RWPE2 (cell line): ENCODE measurements at regions not wholly inside any gene's neighbourhood (a gene's known extent, or its start where the extent isn't known, plus 50 kb on each side); places are given as distances from the start of the nearest gene placed in this dataset.

ENCODE experiments used
- ATAC-seq: fragments of 200-7000 bp; cut with Tn5 transposase; 3 replicates; pipeline ENCODE4 v1.9.1; 2021; ENCODE audit warnings: low read depth
- DNase-seq: peaks from one replicate; pipeline ENCODE4 v3.0.0-alpha.2; 2020; ENCODE audit warnings: low spot score
- H3K27ac ChIP-seq: fragments of 450-650 bp; 2 replicates; pipeline ENCODE4 v1.5.1; 2017; ENCODE audit warnings: mild to moderate bottlenecking; ENCODE audit not compliant: poor library complexity, severe bottlenecking
- H3K27me3 ChIP-seq: fragments of 250-450 bp; sonication (Bioruptor Pico); 2 replicates; pipeline ENCODE4 v1.5.1; 2021; ENCODE audit warnings: mild to moderate bottlenecking, moderate library complexity; ENCODE audit not compliant: insufficient read depth, poor library complexity, severe bottlenecking
- H3K36me3 ChIP-seq: fragments of 250-450 bp; sonication (Bioruptor Pico); 2 replicates; pipeline ENCODE4 v1.5.1; 2020; ENCODE audit warnings: low read depth, mild to moderate bottlenecking, moderate library complexity
- H3K4me1 ChIP-seq: fragments of 250-450 bp; sonication (Bioruptor Pico); 2 replicates; pipeline ENCODE4 v1.5.1; 2021; ENCODE audit warnings: mild to moderate bottlenecking, moderate library complexity; ENCODE audit not compliant: insufficient read depth, poor library complexity, severe bottlenecking
- H3K4me3 ChIP-seq: fragments of 250-450 bp; sonication (Bioruptor Pico); 2 replicates; pipeline ENCODE4 v1.5.1; 2021; ENCODE audit warnings: mild to moderate bottlenecking, moderate library complexity; ENCODE audit not compliant: severe bottlenecking
- H3K9me3 ChIP-seq: fragments of 250-450 bp; sonication (Bioruptor Pico); 2 replicates; pipeline ENCODE4 v1.5.1; 2021; ENCODE audit warnings: mild to moderate bottlenecking, moderate library complexity; ENCODE audit not compliant: severe bottlenecking
- TF ChIP-seq, protein P1 (sequence below): fragments of 450-650 bp; IDR thresholded peaks from one replicate; pipeline ENCODE4 v1.5.1; 2017; ENCODE audit warnings: mild to moderate bottlenecking, moderate library complexity; ENCODE audit not compliant: poor library complexity, severe bottlenecking

DNA sequence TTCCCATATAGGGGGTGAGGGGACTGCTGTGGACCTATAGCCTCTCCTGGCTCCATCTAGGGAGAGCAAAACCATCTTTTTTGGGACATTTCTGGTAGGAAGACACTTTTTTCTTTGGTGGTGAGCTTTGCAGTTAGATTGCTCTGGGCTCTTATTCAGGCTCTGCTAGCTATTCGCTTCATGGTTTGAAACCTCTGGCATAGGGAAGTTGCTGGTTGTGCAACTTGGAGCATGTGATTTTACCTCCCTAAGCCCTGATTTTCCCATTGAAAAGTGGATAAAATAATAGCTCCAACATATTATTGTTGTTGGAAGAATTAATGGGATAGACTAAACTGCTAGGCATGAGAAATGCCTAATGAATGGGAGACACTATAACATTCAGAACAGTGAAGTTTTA, 69.6 kb downstream of the CYP26A1 start:
- no peaks in the 10 kb centered on the region for H3K36me3 ChIP-seq
- no peak for ATAC-seq
- no peak overlapping the region for H3K4me3 ChIP-seq
- DNase-seq: no peak
- H3K9me3 ChIP-seq: no peaks in the 10 kb centered on the region
- H3K4me1 ChIP-seq: peaks cover 8% of the 10 kb centered on the region
- H3K27ac ChIP-seq: no peak overlapping the region
- H3K27me3 ChIP-seq: no peaks in the 10 kb centered on the region
- TF ChIP-seq, protein P1, sequence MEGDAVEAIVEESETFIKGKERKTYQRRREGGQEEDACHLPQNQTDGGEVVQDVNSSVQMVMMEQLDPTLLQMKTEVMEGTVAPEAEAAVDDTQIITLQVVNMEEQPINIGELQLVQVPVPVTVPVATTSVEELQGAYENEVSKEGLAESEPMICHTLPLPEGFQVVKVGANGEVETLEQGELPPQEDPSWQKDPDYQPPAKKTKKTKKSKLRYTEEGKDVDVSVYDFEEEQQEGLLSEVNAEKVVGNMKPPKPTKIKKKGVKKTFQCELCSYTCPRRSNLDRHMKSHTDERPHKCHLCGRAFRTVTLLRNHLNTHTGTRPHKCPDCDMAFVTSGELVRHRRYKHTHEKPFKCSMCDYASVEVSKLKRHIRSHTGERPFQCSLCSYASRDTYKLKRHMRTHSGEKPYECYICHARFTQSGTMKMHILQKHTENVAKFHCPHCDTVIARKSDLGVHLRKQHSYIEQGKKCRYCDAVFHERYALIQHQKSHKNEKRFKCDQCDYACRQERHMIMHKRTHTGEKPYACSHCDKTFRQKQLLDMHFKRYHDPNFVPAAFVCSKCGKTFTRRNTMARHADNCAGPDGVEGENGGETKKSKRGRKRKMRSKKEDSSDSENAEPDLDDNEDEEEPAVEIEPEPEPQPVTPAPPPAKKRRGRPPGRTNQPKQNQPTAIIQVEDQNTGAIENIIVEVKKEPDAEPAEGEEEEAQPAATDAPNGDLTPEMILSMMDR: no peak

DNA sequence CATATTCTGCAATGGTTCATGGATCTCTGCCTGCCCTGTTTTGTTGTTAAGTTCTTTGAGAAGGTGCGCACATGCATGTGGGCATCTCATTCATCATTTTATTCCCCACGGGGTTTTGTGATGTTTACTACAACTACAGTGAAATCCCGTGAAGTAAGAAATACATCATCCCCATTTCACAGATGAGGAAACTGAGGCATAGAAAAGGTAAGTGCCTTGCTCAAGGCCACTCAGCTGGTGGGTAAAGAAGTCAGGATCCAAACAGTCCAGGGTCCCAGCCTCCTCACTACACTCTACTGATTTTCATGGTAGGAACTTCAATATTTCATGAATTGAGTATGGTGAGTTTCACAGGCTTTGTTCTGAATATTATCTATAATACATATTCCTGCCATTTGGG, 72.6 kb downstream of the CYP26A1 start:
- Histone ChIP-seq H3K4me3 (no peak overlapping the region), H3K27me3 (no peaks in the 10 kb centered on the region), H3K27ac (no peak overlapping the region), H3K4me1 (peaks cover 18% of the 10 kb centered on the region), H3K9me3 (no peaks in the 10 kb centered on the region), H3K36me3 (no peaks in the 10 kb centered on the region)
- no peak for ATAC-seq
- DNase-seq: no peak
- TF ChIP-seq, protein P1: no peak

DNA sequence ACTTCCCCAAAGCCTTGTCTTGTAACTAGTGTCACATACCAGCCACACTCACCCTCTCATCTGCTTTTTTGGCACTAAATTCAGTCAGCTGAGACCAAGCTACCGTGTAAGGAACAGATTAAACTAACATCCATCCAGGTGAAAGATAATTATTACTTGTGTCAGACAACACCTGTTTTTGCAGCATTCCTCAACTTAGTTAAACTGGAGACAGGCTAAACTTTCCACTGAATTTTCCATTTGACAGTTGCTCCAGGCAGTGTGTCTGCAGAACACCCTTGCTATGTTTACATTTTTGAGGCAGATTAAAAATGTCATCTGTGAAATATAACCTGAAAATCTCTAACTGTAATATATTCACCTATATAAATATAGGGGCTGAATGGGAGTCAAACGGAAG, 73.6 kb downstream of the CYP26A1 start:
- Histone ChIP-seq H3K4me3 (no peak overlapping the region), H3K27ac (no peak overlapping the region), H3K4me1 (peaks cover 28% of the 10 kb centered on the region), H3K27me3 (no peaks in the 10 kb centered on the region), H3K36me3 (no peaks in the 10 kb centered on the region), H3K9me3 (no peaks in the 10 kb centered on the region)
- DNase-seq (no peak), ATAC-seq (no peak)
- TF ChIP-seq, protein P1: no peak

DNA sequence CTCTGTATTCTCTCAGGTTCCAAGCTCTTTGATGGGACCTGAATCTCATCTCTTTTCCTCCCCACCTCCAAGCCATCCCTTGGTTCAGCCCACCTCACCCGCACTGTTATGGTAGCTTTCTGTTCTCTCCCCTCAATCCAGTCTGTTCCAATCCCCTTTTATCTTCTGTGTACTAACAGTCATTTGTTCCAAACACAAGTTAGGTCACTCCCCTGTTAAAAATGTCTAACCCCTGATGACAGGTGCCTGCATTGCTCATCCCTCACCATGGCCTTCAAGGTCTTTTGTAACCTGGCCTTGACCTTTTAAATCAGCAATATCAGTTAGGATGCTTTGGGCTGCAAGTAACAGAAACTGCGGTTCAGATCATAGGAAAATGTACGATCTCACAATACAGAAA, 74.8 kb downstream of the CYP26A1 start:
- H3K4me3 ChIP-seq: no peak overlapping the region
- no peak for DNase-seq
- peaks cover 30% of the 10 kb centered on the region for H3K4me1 ChIP-seq
- no peak for ATAC-seq
- TF ChIP-seq, protein P1: no peak
- H3K9me3 ChIP-seq: no peaks in the 10 kb centered on the region
- H3K27ac ChIP-seq: no peak overlapping the region
- no peaks in the 10 kb centered on the region for H3K36me3 ChIP-seq
- H3K27me3 ChIP-seq: no peaks in the 10 kb centered on the region

DNA sequence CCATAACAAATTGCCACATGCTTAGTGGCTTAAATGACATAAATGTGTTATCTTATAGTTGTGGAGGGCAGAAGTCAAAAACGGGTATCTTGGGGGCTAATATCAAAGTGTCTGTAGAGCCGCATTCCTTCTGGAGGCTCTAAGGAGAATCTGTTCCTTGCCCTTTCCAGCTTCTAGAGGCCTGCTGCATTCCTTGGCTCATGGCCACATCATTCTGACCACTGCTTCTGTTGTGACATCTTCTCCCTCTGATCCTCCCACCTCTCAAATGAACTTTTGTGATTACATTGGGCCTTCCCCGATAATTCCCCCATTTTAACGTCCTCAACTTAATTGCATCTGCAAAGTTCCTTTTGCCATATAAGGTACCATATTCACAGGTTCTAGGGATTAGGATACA, 76.1 kb downstream of the CYP26A1 start:
- Histone ChIP-seq H3K4me3 (no peak overlapping the region), H3K9me3 (no peaks in the 10 kb centered on the region), H3K27ac (no peak overlapping the region), H3K36me3 (no peaks in the 10 kb centered on the region), H3K27me3 (no peaks in the 10 kb centered on the region), H3K4me1 (peaks cover 32% of the 10 kb centered on the region)
- DNase-seq (no peak), ATAC-seq (no peak)
- TF ChIP-seq, protein P1: no peak
